Motor neuron (in vitro differentiated cells): ENCODE measurements at regions not wholly inside any gene's neighbourhood (a gene's known extent, or its start where the extent isn't known, plus 50 kb on each side); places are given as distances from the start of the nearest gene placed in this dataset.
A peak's percentile ranks its signal among the peaks of the same experiment; 100 is the strongest.

ENCODE experiments used
- ATAC-seq, 8 experiments: fragments of 200-7000 bp; cut with Tn5 transposase; replicated peaks in 6 of 8; 2 replicates each; pipeline ENCODE4 v1.8.0; 2021; ENCODE audit warnings: mild to moderate bottlenecking in 8 of 8, moderate library complexity in 8 of 8
- H3K27ac ChIP-seq, 2 donors: fragments of 250-450 bp; sonication (Bioruptor Pico); 2 replicates each; pipeline ENCODE4 v1.9.0; 2021; ENCODE audit warnings: antibody characterized with exemption in 2 of 2, mild to moderate bottlenecking in 2 of 2, moderate library complexity in 1 of 2
- H3K4me1 ChIP-seq, 2 donors: fragments of 250-450 bp; sonication (Bioruptor Pico); replicated peaks in 1 of 2; 2 replicates each; pipeline ENCODE4 v1.6.1; 2021; ENCODE audit warnings: antibody characterized with exemption in 2 of 2, mild to moderate bottlenecking in 2 of 2, moderate library complexity in 1 of 2
- H3K4me3 ChIP-seq, 5 donors: fragments of 250-450 bp; sonication (Bioruptor Pico); 2 replicates each; pipeline ENCODE4 v1.9.0; 2021; ENCODE audit warnings: antibody characterized with exemption in 5 of 5, mild to moderate bottlenecking in 5 of 5, moderate library complexity in 4 of 5
- WGBS, 10 experiments: fragments of 450-650 bp; shearing (Covaris generic); methylation state at CpG; one replicate each; pipeline ENCODE4 v1.0.0; 2022; 5-methylcytosine and 5-hydroxymethylcytosine counted together
- in situ Hi-C, 9 experiments: fragments of 400-800 bp; cut with MboI; loops; one replicate each; pipeline ENCODE4 v1.15.0; 2021; ENCODE audit warnings: low sequenced_read_pairs in 9 of 9, low pct_unique_long_range_greater_than_20kb in 2 of 9; ENCODE audit not compliant: unreplicated experiment in 9 of 9

- 29 to 100% (median 86%) methylated on average over 1 of the region's 1 CpG; no CpG with 5 or more reads in 2 of the 10 experiments for WGBS, 10 experiments
- ATAC-seq: peak in 1 of 8 experiments; percentile 27
- in situ Hi-C loops: no loop called here
- Histone ChIP-seq H3K4me1 (peaks cover 0 to 6% of the 10 kb centered on the region in 2 donors), H3K27ac (no peak overlapping the region), H3K4me3 (no peak overlapping the region)
Observed at GRCh38 chr11:108994887-108995286, 330.0 kb downstream of the DDX10 start.

GRCh38 chr11:108997826-108998225 is 333.0 kb downstream of the DDX10 start:
- in situ Hi-C loops: no loop called here
- Histone ChIP-seq H3K4me3 (no peak overlapping the region), H3K27ac (no peak overlapping the region), H3K4me1 (peaks cover 0 to 3% of the 10 kb centered on the region in 2 donors)
- no peak for ATAC-seq

GRCh38 chr11:109000531-109000930 is 335.7 kb downstream of the DDX10 start:
- no peak for ATAC-seq
- no peaks in the 10 kb centered on the region for H3K4me1 ChIP-seq
- H3K4me3 ChIP-seq: no peak overlapping the region
- in situ Hi-C loops: no loop called here
- H3K27ac ChIP-seq: no peak overlapping the region
- WGBS, 10 experiments: 40 to 100% (median 63%) methylated on average over 1 of the region's 1 CpG; no CpG with 5 or more reads in 4 of the 10 experiments

GRCh38 chr11:109001585-109001984 is 336.7 kb downstream of the DDX10 start:
- in situ Hi-C loops: no loop called here
- no peak overlapping the region for H3K4me3 ChIP-seq
- no peak overlapping the region for H3K27ac ChIP-seq
- H3K4me1 ChIP-seq: no peaks in the 10 kb centered on the region
- ATAC-seq: no peak

- H3K27ac ChIP-seq: no peak overlapping the region
- no peak overlapping the region for H3K4me3 ChIP-seq
- in situ Hi-C loops: no loop called here
- WGBS, 10 experiments: 40 to 100% (median 69%) methylated on average over 1 to 3 of the region's 4 CpGs; no CpG with 5 or more reads in 4 of the 10 experiments
- ATAC-seq: no peak
- H3K4me1 ChIP-seq: no peaks in the 10 kb centered on the region
Observed at GRCh38 chr11:109012991-109013390, 348.1 kb downstream of the DDX10 start.

GRCh38 chr11:109015283-109015682 is 350.4 kb downstream of the DDX10 start:
- Histone ChIP-seq H3K27ac (no peak overlapping the region), H3K4me1 (no peaks in the 10 kb centered on the region), H3K4me3 (no peak overlapping the region)
- in situ Hi-C loops: no loop called here
- 32 to 94% (median 81%) methylated on average over 3 to 5 of the region's 5 CpGs for WGBS, 10 experiments
- no peak for ATAC-seq

- in situ Hi-C loops: no loop called here
- H3K4me3 ChIP-seq: no peak overlapping the region
- H3K4me1 ChIP-seq: no peaks in the 10 kb centered on the region
- H3K27ac ChIP-seq: no peak overlapping the region
- WGBS, 10 experiments: 44 to 100% (median 96%) methylated on average over 1 of the region's 1 CpG; no CpG with 5 or more reads in 6 of the 10 experiments
- ATAC-seq: no peak
Observed at GRCh38 chr11:109016724-109017123, 351.9 kb downstream of the DDX10 start.

GRCh38 chr11:109017489-109017888 is 352.6 kb downstream of the DDX10 start:
- WGBS, 10 experiments: 60 to 100% (median 82%) methylated on average over 1 to 5 of the region's 6 CpGs; no CpG with 5 or more reads in 1 of the 10 experiments
- Histone ChIP-seq H3K4me3 (no peak overlapping the region), H3K4me1 (no peaks in the 10 kb centered on the region), H3K27ac (no peak overlapping the region)
- ATAC-seq: no peak
- in situ Hi-C loops: no loop called here

GRCh38 chr11:109018639-109019038 is 353.8 kb downstream of the DDX10 start:
- H3K4me3 ChIP-seq: no peak overlapping the region
- no peaks in the 10 kb centered on the region for H3K4me1 ChIP-seq
- H3K27ac ChIP-seq: no peak overlapping the region
- ATAC-seq: no peak
- in situ Hi-C loops: no loop called here
- WGBS, 10 experiments: 0 to 100% (median 80%) methylated on average over 1 to 3 of the region's 3 CpGs; no CpG with 5 or more reads in 1 of the 10 experiments

GRCh38 chr11:109019342-109019936 is 354.6 kb downstream of the DDX10 start:
- no peak overlapping the region for H3K27ac ChIP-seq
- in situ Hi-C loops: no loop called here
- no peaks in the 10 kb centered on the region for H3K4me1 ChIP-seq
- ATAC-seq: no peak
- 60 to 100% (median 80%) methylated on average over 1 to 7 of the region's 7 CpGs for WGBS, 10 experiments
- no peak overlapping the region for H3K4me3 ChIP-seq

GRCh38 chr11:109023036-109023435 is 358.2 kb downstream of the DDX10 start:
- H3K4me1 ChIP-seq: no peaks in the 10 kb centered on the region
- no peak overlapping the region for H3K27ac ChIP-seq
- peak in 1 of 8 experiments; percentile 73 for ATAC-seq
- H3K4me3 ChIP-seq: no peak overlapping the region
- WGBS, 10 experiments: 40 to 100% (median 76%) methylated on average over 1 to 2 of the region's 2 CpGs; no CpG with 5 or more reads in 2 of the 10 experiments
- in situ Hi-C loops: no loop called here

- H3K4me3 ChIP-seq: no peak overlapping the region
- H3K27ac ChIP-seq: no peak overlapping the region
- 0 to 67% (median 34%) methylated on average over 1 of the region's 1 CpG; no CpG with 5 or more reads in 2 of the 10 experiments for WGBS, 10 experiments
- no peak for ATAC-seq
- no peaks in the 10 kb centered on the region for H3K4me1 ChIP-seq
- in situ Hi-C loops: no loop called here
Observed at GRCh38 chr11:109026891-109027489, 362.1 kb downstream of the DDX10 start.

- in situ Hi-C loops: no loop called here
- no peak for ATAC-seq
- no peaks in the 10 kb centered on the region for H3K4me1 ChIP-seq
- WGBS, 10 experiments: 51 to 100% (median 62%) methylated on average over 1 to 2 of the region's 2 CpGs; no CpG with 5 or more reads in 3 of the 10 experiments
- H3K4me3 ChIP-seq: no peak overlapping the region
- H3K27ac ChIP-seq: no peak overlapping the region
Observed at GRCh38 chr11:109027851-109028250, 363.0 kb downstream of the DDX10 start.

- in situ Hi-C loops: no loop called here
- no peak overlapping the region for H3K27ac ChIP-seq
- WGBS, 10 experiments: 33 to 100% (median 66%) methylated on average over 1 to 5 of the region's 5 CpGs
- no peaks in the 10 kb centered on the region for H3K4me1 ChIP-seq
- H3K4me3 ChIP-seq: no peak overlapping the region
- no peak for ATAC-seq
Observed at GRCh38 chr11:109029927-109030326, 365.1 kb downstream of the DDX10 start.
